MM.1S (cell line): ENCODE measurements at regions not wholly inside any gene's neighbourhood (a gene's known extent, or its start where the extent isn't known, plus 50 kb on each side); places are given as distances from the start of the nearest gene placed in this dataset.

Experiments used
- DNase-seq: peaks from one replicate; pipeline ENCODE4 v3.0.0-alpha.2; 2015
- H2AFZ ChIP-seq: fragments of 300-600 bp; sonication (generic); 2 replicates; pipeline ENCODE4 v1.6.0; 2016; ENCODE audit warnings: antibody characterized with exemption, low read length
- H3F3A ChIP-seq: fragments of 300-600 bp; sonication (generic); 2 replicates; pipeline ENCODE4 v1.6.1; 2016; ENCODE audit warnings: mild to moderate bottlenecking, antibody characterized with exemption, low read length, moderate library complexity, mixed read lengths; ENCODE audit not compliant: insufficient read depth
- H3K27ac ChIP-seq: fragments of 300-600 bp; sonication (generic); 2 replicates; pipeline ENCODE4 v1.5.1; 2016; ENCODE audit warnings: mild to moderate bottlenecking, low read length
- H3K27me3 ChIP-seq: fragments of 300-600 bp; sonication (generic); replicated peaks from 2 replicates; pipeline ENCODE4 v1.6.0; 2016; ENCODE audit warnings: low read length; ENCODE audit not compliant: insufficient read depth
- H3K36me3 ChIP-seq: fragments of 300-600 bp; sonication (generic); replicated peaks from 2 replicates; pipeline ENCODE4 v1.6.1; 2016; ENCODE audit warnings: mild to moderate bottlenecking, low read length, mixed read lengths; ENCODE audit not compliant: insufficient read depth
- H3K4me1 ChIP-seq: fragments of 300-600 bp; sonication (generic); 2 replicates; pipeline ENCODE4 v1.6.1; 2016; ENCODE audit warnings: low read length, mixed read lengths
- H3K4me2 ChIP-seq: fragments of 300-600 bp; sonication (generic); 2 replicates; pipeline ENCODE4 v1.6.0; 2016; ENCODE audit warnings: low read depth, low read length
- H3K4me3 ChIP-seq: fragments of 300-600 bp; sonication (generic); 2 replicates; pipeline ENCODE4 v1.5.1; 2016; ENCODE audit warnings: low read length, mixed read lengths
- H3K79me2 ChIP-seq: fragments of 300-600 bp; sonication (generic); 2 replicates; pipeline ENCODE4 v1.6.1; 2016; ENCODE audit warnings: mixed run types, low read length, mixed read lengths
- H3K9ac ChIP-seq: fragments of 300-600 bp; sonication (generic); 2 replicates; pipeline ENCODE4 v1.6.1; 2016; ENCODE audit warnings: low read length, mixed read lengths
- H3K9me2 ChIP-seq: fragments of 300-600 bp; sonication (generic); replicated peaks from 2 replicates; pipeline ENCODE4 v1.6.1; 2016; ENCODE audit warnings: mild to moderate bottlenecking, low read length, mixed read lengths; ENCODE audit not compliant: insufficient read depth
- H3K9me3 ChIP-seq: fragments of 300-600 bp; sonication (generic); replicated peaks from 2 replicates; pipeline ENCODE4 v1.6.1; 2016; ENCODE audit warnings: mild to moderate bottlenecking, low read length, mixed read lengths; ENCODE audit not compliant: insufficient read depth
- H4K20me1 ChIP-seq: fragments of 300-600 bp; sonication (generic); 2 replicates; pipeline ENCODE4 v1.6.1; 2016; ENCODE audit warnings: mild to moderate bottlenecking, low read length, moderate library complexity, mixed read lengths; ENCODE audit not compliant: insufficient read depth
- EZH2 ChIP-seq: fragments of 300-600 bp; sonication (generic); optimal IDR thresholded peaks from 2 replicates; pipeline ENCODE3; 2017; ENCODE audit warnings: low read depth, mild to moderate bottlenecking, antibody characterized with exemption, low read length, mixed read lengths
- EZH2phosphoT487 ChIP-seq: fragments of 300-600 bp; sonication (generic); IDR thresholded peaks from 2 replicates; pipeline ENCODE4 v1.6.1; 2018; ENCODE audit warnings: antibody characterized with exemption, low read length
- TF ChIP-seq, protein P1 (sequence below): fragments of 300-600 bp; sonication (generic); IDR thresholded peaks from 2 replicates; pipeline ENCODE4 v1.5.1; 2016; ENCODE audit warnings: antibody characterized with exemption, low read length, mixed read lengths

DNA sequence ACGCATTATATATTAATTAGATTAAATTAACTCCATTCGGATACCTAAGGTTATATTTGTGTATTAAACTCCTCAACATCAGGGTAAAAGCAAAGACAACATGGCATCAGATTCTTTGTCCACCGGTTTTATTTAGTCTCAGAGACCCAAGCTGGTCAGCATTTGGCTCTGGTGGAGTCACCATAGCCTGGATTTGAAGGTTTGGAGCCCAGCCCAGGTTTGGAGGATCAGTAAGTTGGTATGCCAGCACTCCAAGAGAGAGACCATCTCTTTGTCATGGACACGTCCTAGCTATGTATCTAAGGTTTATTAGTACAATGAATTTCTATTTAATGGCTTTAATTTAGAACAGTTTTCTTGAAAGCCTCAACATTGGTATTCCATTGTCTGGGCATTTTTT lies 328.4 kb upstream of the RBFOX1 start:
- no peaks in the 10 kb centered on the region for H3K79me2 ChIP-seq
- H4K20me1 ChIP-seq, result no peaks in the 10 kb centered on the region
- 0 out of 2 replicates have a peak, but pooled peaks cover 3% of the 10 kb centered on the region for H3K9me3 ChIP-seq
- H3K4me2 ChIP-seq, result no peak overlapping the region
- H3K9ac ChIP-seq, result no peak overlapping the region
- no peaks in the 10 kb centered on the region for H3K9me2 ChIP-seq
- no peak for DNase-seq
- no peaks in the 10 kb centered on the region for H3K36me3 ChIP-seq
- H3K27ac ChIP-seq, result no peak overlapping the region
- H3K4me3 ChIP-seq, result no peak overlapping the region
- H3F3A ChIP-seq, result no peaks in the 10 kb centered on the region
- no peaks in the 10 kb centered on the region for H3K4me1 ChIP-seq
- TF ChIP-seq, protein P1, sequence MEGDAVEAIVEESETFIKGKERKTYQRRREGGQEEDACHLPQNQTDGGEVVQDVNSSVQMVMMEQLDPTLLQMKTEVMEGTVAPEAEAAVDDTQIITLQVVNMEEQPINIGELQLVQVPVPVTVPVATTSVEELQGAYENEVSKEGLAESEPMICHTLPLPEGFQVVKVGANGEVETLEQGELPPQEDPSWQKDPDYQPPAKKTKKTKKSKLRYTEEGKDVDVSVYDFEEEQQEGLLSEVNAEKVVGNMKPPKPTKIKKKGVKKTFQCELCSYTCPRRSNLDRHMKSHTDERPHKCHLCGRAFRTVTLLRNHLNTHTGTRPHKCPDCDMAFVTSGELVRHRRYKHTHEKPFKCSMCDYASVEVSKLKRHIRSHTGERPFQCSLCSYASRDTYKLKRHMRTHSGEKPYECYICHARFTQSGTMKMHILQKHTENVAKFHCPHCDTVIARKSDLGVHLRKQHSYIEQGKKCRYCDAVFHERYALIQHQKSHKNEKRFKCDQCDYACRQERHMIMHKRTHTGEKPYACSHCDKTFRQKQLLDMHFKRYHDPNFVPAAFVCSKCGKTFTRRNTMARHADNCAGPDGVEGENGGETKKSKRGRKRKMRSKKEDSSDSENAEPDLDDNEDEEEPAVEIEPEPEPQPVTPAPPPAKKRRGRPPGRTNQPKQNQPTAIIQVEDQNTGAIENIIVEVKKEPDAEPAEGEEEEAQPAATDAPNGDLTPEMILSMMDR, result no peak
- TF ChIP-seq EZH2 (no peak), EZH2phosphoT487 (no peak)
- no peak overlapping the region for H2AFZ ChIP-seq
- H3K27me3 ChIP-seq, result no peaks in the 10 kb centered on the region

GRCh38 chr16:6993544-6993943 lies 339.1 kb upstream of the RBFOX1 start:
- no peak overlapping the region for H3K4me3 ChIP-seq
- no peaks in the 10 kb centered on the region for H3K79me2 ChIP-seq
- H3K9ac ChIP-seq, result no peak overlapping the region
- H3F3A ChIP-seq, result no peaks in the 10 kb centered on the region
- H4K20me1 ChIP-seq, result no peaks in the 10 kb centered on the region
- no peak overlapping the region for H2AFZ ChIP-seq
- H3K27me3 ChIP-seq, result no peaks in the 10 kb centered on the region
- H3K4me2 ChIP-seq, result no peak overlapping the region
- H3K36me3 ChIP-seq, result no peaks in the 10 kb centered on the region
- H3K27ac ChIP-seq, result no peak overlapping the region
- DNase-seq, result no peak
- no peaks in the 10 kb centered on the region for H3K9me3 ChIP-seq
- no peak for TF ChIP-seq EZH2
- no peaks in the 10 kb centered on the region for H3K4me1 ChIP-seq
- H3K9me2 ChIP-seq, result no peaks in the 10 kb centered on the region

DNA sequence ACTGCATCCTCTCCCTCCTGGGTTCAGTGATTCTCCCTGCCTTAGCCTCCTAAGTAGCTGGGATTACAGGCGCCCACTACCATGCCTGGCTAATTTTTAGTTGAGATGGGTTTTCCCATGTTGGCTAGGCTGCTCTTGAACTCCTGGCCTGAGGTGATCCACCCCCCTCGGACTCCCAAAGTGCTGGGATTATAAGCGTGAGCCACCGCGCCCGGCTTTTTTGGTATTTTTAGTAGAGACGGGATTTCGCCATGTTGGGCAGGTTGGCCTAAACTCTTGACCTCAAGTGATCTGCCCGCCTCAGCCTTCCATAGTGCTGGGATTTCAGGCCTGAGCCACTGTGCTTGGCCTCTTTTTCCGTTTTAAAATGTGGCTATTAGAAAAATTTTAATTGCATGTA lies 343.8 kb upstream of the RBFOX1 start:
- Histone ChIP-seq H3K27me3 (no peaks in the 10 kb centered on the region), H3K9ac (no peak overlapping the region), H3K4me1 (no peaks in the 10 kb centered on the region), H3F3A (no peaks in the 10 kb centered on the region), H3K79me2 (no peaks in the 10 kb centered on the region), H3K27ac (no peak overlapping the region), H3K4me3 (no peak overlapping the region), H4K20me1 (no peaks in the 10 kb centered on the region), H3K9me2 (no peaks in the 10 kb centered on the region), H3K4me2 (no peak overlapping the region), H3K9me3 (no peaks in the 10 kb centered on the region), H3K36me3 (no peaks in the 10 kb centered on the region), H2AFZ (no peak overlapping the region)
- no peak for DNase-seq
- TF ChIP-seq EZH2phosphoT487 (no peak), EZH2 (no peak)
- TF ChIP-seq, protein P1, result no peak

DNA sequence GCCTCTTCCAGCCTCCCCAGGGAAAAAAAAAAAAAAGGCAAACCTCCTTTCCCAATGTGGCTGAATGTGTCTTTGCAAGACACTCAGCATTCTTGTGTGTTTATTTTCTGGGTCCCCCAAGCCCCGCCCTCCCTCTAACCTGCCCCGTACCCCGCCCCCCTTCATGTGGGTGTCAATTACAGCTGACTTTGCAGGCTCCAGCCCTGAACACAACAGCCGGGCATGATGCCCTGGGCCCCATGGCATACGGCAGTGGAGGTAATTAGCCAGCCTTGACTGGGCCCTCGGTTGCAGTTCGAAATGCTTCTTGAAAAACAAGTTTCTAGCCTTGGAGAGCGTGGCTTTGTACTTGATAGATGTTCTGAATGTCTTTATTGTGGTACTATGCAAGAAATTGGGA lies 354.7 kb upstream of the RBFOX1 start:
- DNase-seq, result no peak
- H3K9ac ChIP-seq, result no peak overlapping the region

More for the DNA sequence above, 354.7 kb upstream of the RBFOX1 start:
- H3K27me3 ChIP-seq, result no peaks in the 10 kb centered on the region
- no peaks in the 10 kb centered on the region for H3K9me2 ChIP-seq
- TF ChIP-seq EZH2 (no peak), EZH2phosphoT487 (no peak)
- TF ChIP-seq, protein P1, result no peak
- no peaks in the 10 kb centered on the region for H3K4me1 ChIP-seq
- H3K4me2 ChIP-seq, result no peak overlapping the region
- H3K36me3 ChIP-seq, result no peaks in the 10 kb centered on the region
- no peaks in the 10 kb centered on the region for H4K20me1 ChIP-seq
- H3K27ac ChIP-seq, result no peak overlapping the region
- no peaks in the 10 kb centered on the region for H3K79me2 ChIP-seq
- H3K4me3 ChIP-seq, result no peak overlapping the region
- H3F3A ChIP-seq, result no peaks in the 10 kb centered on the region
- H2AFZ ChIP-seq, result no peak overlapping the region
- H3K9me3 ChIP-seq, result no peaks in the 10 kb centered on the region
